Left colon (tissue), 2 donors: ENCODE measurements at regions not wholly inside any gene's neighbourhood (a gene's known extent, or its start where the extent isn't known, plus 50 kb on each side); places are given as distances from the start of the nearest gene placed in this dataset.
"Not testable (repeated sequence)": the region's sequence is repeated elsewhere in the genome, so short reads cannot be mapped to it uniquely, and the experiment has no call there.

Source experiments
- ATAC-seq: fragments of 200-7000 bp; cut with Tn5 transposase; one replicate; pipeline ENCODE4 v1.9.1; 2020; ENCODE audit warnings: mild to moderate bottlenecking, moderate library complexity
- DNase-seq, 2 donors: peaks; one replicate each; pipeline ENCODE4 v3.0.0-alpha.2; 2020
- intact Hi-C, 2 donors: fragments of 100-400 bp; cut with DNase I in 1 of 2; cut with micrococcal nuclease in 1 of 2; formaldehyde crosslinking; loops; one replicate each; pipeline versions ENCODE4 v1.11.2 to v1.14.0; 2022; cut with DNase I, micrococcal nuclease
- donor health status: DM: no; HTN: no; CAD: no.
- donor health status: DM: yes; HTN: yes; CAD: no.

DNA sequence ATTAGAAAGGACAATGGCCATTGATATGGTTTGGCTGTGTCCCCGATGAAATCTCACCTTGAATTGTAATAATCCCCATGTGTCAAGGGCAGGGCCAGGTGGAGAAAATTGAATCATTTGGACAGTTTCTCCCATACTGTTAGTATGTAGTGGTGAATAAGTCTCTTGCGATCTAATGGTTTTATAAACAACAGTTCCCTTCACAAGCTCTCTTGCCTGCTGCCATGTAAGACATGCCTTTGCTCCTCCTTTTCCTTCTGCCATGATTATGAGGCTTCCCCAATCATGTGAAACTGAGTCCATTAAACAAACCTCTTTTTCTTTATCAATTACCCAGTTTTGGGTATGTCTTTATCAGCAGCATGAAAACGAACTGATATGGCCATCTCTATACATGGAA, 302.7 kb downstream of the SFMBT2 start:
- intact Hi-C loops, result no loop called here
- DNase-seq (no peak), ATAC-seq (no peak)

DNA sequence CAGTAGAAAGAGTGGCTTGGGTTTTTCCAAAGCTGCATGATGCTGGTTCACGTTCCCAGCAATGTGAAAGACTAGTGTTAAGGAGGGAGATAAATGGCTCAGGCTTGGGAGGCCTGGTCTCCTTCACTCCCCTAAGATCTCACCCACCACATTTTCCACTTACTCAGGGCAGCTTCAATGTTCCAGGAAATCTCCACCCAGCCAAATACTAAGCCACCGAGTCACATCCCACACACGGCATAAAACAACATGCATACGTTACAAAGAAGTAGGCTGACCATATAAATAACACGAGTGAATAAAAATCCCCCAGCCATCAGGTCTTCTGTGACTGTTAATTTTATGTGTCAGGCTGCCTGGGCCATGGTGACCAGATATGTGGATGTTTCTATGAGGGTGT, 303.5 kb downstream of the SFMBT2 start:
- ATAC-seq (no peak), DNase-seq (no peak)
- intact Hi-C loops, result no loop called here

DNA sequence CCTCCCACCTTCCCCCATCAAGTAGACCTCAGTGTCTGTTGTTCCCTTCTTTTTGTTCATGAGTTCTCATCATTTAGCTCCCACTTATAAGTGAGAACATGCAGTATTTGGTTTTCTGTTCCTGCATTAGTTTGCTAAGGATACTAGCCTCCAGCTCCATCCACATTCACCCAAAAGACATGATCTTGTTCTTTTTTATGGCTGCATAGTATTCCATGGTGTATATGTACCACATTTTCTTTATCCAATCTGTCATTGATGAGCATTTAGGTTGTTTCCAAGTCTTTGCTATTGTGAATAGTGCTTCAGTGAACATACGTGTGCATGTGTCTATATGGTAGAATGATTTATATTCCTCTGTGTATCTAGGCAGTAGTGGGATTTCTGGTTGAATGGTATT, 306.5 kb downstream of the SFMBT2 start:
- DNase-seq, ATAC-seq, intact Hi-C loops: not testable (repeated sequence)

DNA sequence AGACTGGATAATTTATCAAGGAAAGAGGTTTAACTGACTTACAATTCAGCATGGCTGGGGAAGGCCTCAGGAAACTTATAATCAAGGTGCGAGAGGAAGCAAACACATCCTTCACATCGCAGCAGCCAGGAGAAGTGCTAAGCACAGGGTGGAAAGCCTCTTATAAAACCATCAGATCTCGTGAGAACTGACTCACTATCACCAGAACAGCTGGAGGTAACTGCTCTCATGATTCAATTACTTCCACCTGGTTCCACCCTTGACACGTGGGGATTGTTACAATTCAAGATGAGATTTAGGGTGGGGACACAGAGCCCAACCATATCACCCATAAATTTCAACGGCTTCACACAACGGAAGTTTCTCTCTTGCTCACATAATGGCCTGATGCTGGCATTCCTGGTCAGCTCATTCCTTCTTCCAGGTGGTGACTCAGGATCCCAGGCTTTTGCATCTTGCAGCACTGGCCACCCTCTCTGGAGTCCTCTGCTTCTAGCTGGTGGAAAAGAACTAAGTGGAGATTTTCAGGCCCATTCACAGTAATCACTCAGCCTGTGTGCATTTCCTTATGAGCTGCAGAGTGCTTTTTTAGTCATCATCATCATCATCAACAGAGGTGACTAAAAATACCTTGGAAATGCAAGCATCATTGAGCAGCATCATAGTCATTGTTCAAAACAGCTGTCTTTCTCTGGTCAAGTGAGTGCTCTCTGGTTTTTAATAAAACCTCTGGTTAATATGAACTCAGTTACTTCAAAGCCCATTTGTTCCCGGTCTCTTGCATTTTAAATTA, 308.1 kb downstream of the SFMBT2 start:
- ATAC-seq (no peak), DNase-seq (no peak)
- intact Hi-C loops, result no loop called here

DNA sequence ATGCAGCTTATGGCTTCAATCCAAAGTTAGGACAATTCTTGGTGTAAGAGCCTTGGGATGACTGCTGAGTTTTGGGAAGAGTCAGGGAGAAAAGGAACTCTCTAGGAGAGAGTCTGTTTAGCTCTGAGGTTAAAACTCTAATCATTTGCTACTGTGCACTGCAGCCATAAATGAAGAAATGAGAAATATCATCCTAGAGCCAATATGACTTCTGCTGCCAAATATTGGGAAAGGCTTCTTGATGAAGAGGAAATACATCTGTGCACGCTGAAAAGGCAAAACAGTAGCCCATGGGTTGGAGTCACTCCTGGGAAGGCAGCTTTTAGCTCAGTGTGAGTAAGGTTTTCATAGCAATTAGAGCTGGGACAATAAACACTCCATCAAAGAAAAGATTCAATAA, 308.8 kb downstream of the SFMBT2 start:
- no peak for ATAC-seq
- intact Hi-C loops, result no loop called here
- DNase-seq, result no peak

DNA sequence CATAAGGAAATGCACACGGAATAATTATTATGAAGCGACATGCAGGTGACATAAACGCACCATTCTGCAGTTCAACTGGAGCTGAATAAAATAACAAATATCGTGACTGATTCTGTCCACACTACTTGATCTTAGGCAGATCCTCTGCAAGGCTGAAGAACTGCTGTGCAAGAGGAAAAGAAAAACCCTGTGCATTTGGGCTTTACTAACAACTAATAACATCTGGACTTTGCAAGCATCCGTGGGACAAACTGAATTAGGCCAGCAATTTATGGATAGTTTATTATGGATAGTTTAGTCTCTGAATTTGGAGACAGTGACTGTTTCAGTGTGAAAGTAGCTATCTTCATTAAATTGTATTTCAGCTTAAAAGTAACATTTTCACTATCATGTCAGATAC, 309.4 kb downstream of the SFMBT2 start:
- no peak for ATAC-seq
- intact Hi-C loops, result no loop called here
- no peak for DNase-seq

DNA sequence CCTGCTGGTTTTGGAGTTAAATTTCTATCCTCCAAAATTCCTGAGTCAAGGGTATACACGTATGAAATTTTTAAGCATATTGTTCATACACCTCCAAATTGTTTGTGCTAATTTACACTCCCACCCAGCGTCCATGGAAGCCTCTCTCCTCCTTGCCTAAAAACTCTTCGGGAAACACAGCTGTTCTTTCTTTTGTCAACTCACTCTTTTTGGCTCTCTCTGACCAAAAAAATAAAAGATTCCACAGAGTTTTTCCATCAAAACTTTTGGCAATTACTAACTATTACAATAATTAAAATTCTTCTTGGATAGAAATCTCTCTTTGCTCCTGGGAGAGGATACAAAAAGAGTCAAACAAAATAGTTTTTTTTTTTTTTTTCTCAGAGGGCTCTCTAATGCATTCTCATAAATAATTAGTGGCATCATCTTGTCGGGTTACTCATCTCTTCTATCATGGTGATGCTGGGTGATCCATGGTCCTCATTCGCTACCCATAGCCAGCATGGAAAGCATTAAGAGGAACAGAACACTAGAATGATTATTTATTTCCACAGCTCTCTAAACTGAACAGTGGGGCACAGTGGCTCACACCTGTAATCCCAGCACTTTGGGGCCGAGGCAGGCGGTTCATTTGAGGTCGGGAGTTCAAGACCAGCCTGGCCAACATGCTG, 310.7 kb downstream of the SFMBT2 start:
- DNase-seq (no peak), ATAC-seq (no peak)
- intact Hi-C loops, result no loop called here

DNA sequence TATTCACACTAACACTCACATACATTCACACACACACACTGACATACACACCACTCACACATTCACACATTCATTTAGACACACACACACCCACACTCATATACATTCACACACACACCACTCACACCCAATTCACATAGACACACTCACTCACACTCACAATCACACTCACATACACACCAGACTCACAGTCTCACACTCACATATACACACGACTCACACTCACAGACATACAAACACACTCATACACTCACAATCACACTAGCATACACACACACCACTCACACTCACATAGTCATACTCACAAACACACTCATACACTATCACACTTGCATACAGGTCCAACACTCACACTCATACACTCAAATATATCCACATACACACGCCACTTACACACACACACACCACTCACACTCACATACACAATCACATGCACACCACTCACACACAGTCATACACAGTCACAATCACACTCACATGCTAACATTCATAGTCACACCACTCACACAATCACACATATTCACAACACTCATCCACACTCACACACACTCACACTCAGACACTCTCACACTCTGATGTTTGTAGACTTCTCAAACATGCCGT, 312.6 kb downstream of the SFMBT2 start:
- intact Hi-C loops, result no loop called here
- DNase-seq, result no peak

DNA sequence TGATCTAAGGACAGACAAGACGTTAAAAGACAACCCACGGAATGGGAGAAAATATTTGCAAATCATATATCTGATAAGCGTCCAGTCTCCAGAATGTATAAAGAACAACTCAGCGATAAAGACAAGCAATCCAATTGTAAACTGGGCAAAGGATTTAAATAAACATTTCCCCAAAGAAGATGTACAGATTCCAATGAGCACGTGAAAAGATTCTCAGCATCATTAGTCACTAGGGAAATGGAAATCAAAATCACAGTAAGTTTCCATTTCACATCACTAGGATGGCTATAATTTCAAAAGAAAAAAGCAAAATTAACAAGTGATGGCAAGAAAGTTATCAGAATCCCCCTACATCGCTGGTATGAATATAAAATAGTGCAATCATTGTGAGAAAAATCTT, 316.1 kb downstream of the SFMBT2 start:
- no peak for ATAC-seq
- intact Hi-C loops, result no loop called here

More for the DNA sequence above, 312.6 kb downstream of the SFMBT2 start:
- ATAC-seq, result no peak

DNA sequence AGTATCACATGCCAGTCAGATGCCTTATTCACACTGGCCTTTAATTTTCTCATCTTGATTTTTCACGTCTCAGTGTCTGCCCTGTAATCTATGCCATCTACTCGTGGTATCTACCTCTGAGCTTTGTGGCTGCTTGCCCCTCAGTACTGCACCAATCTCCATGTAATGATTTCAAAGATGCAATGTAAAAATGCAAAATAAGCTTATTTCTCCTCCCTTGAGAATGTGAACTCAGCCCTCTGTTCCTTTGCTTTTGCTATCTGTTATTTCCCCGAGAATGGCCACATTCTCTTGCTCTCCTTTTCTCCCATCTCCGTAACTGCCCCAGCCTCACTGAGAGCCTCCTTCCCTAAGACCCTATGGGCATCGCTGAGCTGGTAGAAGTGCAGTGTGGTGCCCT, 317.5 kb downstream of the SFMBT2 start:
- no peak for ATAC-seq
- DNase-seq, result no peak
- intact Hi-C loops, result no loop called here

More for the DNA sequence above, 316.1 kb downstream of the SFMBT2 start:
- no peak for DNase-seq

DNA sequence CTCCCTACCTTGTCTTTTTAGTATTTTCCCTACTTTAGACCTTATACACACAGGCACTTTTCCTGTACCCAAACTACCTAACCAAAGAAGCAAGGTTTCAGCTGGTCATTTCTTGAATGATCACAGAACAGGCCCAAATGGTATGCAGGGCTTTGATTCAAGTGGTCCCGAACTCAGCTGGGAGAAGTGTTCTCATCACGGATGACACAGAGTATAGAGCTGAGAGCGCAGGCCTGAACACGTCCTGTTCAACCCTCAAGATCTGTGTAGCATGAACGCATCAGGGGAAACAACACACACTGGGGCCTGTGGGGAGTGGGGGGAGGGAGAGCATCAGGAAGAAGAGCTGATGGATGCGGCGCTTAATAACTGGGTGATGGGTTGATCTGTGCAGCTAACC, 318.2 kb downstream of the SFMBT2 start:
- ATAC-seq, result no peak
- intact Hi-C loops, result no loop called here
- DNase-seq, result no peak

DNA sequence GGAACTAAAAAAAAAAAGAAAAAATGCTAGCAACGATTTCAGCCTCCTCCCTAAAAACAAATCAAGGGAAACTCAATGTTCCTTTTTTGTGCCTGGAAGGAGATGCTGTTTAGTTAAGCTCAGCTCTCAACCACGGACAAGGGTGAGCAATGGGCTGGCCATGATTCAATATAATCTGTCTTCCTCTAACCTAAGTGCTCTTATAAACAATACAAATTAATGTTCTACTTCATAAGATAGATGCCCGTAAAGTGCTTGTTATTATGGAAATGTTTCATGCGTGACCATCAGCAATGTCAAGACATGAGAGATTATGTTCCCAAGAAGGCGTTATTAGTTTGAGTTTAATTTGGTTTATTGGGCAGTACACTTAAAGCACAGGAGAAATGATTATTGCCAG, 320.3 kb downstream of the SFMBT2 start:
- DNase-seq (no peak), ATAC-seq (no peak)
- intact Hi-C loops, result no loop called here

DNA sequence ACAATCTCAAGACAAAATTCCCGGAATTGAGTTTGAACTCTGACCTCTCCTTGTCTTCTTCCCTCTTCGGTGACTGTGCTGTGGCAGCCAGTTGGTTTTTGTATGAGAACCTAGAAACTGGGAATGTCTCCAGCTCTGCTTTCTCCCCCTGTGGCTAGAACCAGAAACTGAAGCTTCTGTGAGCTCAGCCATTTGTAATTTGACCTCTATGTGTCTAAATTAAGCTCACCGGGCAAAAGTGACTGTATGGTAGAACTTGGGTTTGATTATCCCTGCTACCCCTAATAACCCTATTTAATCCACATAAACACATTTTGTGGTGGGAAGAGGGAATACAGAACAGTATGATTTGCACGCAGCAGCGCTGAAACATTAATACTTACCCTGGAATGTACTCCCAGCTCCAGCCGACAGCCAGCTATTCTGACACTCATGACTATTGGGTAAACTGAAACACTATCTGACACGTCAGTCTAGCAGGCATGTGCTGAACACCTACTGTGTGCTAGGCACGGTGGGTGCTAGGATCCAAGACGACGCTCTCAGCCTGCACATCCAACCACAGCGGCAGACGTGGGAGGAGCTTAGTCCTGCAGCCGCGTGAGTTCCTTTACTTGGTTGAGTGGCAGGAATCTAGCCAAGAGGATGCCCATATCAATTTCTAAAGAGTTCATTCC, 324.8 kb downstream of the SFMBT2 start:
- intact Hi-C loops, result no loop called here
- no peak for ATAC-seq
- DNase-seq, result no peak

DNA sequence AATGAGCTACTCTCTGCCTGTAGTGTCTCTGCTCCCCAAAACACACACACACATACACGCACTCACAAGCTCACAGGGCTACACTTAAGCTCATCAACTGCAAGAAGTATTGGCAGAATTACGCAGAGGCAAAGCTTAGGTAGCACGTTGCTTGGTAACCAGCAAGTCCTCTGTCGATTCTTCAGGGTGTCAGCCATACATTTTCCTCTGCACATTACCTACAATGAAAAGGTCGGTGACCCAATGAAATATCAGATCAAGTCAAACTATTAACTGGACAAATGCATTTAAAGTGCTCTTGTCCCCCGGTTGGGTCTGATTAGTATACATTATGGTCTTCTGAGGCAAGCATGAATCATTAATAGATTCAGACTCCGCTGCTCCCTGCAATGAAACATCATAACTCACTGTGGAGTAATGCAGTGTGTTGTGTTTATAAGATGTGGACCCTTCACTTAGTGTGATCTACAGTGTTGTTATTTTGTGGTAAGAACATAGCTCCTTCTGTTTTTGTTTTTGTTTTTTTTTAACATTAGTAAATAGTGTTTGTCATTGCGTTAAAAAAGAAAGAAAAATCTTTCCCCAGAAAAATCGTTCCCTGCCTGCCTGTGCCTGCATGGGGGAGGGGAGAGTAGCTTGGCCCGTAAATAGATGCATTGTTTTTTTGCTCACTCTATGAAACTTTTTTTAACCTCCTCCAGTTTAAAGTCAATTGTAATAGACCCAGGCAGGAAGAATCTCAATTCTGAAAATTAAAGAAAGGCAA, 325.5 kb downstream of the SFMBT2 start:
- ATAC-seq (no peak), DNase-seq (no peak)

DNA sequence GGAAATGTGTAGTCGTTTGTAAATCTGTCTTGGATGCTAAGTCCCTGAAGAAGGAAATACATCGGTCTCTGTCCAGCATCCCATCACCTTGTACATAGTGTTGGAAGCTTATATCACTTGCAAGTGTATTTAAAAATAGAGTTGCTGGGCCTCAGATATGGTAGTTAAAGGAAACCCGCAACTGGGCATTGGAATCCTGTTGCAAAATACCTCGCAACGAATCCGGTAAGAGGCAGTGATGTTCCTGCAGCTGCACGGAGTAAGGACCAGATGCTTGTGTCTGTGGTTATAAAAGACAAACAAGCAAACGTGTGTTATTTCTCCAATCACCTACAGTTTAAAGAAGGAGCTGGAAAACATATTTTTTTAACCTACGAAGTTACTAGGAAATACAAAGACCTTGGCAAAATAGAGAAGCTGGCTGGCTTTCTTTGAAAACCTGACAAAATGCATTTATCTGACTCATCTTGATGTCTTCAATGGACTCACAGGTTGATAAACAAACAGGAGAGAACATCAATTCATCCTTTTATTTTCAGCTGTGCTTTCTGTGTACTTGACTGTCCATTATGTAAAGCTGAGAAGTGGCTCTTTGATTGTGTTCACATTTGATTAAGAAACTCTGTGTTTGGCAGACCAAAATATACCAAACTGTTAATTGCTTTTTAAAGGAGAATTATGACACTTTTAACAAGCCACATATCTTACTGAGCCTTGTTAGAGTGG, 326.4 kb downstream of the SFMBT2 start:
- intact Hi-C loops, result no loop called here
- DNase-seq (no peak), ATAC-seq (no peak)

More for the DNA sequence above, 325.5 kb downstream of the SFMBT2 start:
- intact Hi-C loops, result no loop called here

DNA sequence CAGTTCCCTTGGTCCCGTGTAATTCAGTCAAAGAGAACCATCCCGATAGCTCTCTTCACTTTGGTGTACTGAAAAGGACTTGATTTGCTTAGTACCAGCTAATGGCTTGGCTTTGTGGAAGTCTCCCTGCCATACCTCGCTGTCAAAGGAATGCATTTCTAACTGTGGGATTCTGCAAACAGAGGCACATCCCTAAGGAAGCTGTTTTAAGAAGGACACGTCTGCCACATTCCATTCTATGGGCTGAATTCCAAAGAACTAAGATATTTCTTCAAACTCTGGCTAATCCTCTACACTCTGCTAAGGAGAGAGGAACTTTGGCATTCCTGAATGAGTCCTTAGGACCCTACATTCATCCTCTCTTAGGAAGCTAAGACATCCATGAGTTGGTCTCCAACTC, 327.9 kb downstream of the SFMBT2 start:
- intact Hi-C loops, result no loop called here
- no peak for ATAC-seq
- DNase-seq, result no peak

DNA sequence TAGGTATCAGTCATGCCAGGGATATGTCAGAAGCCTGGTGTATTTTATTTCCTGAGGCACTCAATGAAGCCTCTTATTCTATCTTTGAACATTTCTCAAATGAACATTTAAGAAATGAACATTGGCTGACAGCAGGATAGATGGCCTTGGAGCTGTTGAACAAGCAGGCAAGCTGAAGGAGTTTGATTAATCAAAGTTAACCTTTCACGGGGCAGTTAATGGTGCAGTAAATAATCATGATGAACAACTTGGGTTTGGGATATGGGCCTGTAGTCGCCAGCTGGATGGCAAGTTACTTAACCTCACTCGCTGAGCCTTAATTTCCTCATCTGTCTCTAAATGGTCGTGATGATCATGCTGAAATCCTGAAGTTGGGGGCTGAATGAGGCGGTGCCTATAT, 333.0 kb downstream of the SFMBT2 start:
- intact Hi-C loops, result no loop called here
- ATAC-seq (no peak), DNase-seq (no peak)

DNA sequence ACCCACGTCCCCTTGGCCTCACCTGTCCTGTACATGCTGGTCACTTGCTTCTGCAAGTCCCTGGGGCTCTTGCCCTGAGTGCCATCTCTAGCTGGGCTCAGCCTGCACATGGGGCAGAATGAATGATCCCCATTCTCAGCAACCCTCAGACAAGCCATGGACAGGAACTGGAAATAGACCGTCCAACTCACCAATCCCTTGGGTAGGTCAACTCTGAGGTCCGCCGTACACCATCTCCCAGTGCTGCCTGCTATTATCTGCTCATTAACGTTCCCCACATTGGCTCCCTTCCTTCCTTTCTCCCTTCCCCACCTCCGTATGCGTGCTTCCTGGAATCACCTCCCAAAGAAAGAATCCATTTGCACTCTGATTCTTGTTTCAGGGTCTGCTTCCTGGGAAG, 335.0 kb downstream of the SFMBT2 start:
- ATAC-seq (no peak), DNase-seq (no peak)
- intact Hi-C loops, result no loop called here
